Islet of Langerhans (tissue), 1 donor: ENCODE measurements at regions not wholly inside any gene's neighbourhood (a gene's known extent, or its start where the extent isn't known, plus 50 kb on each side); places are given as distances from the start of the nearest gene placed in this dataset.

Experiments used
- FAIRE-seq: peaks from one replicate; lab custom pipeline; 2011; peaks lifted over from hg19 to GRCh38; lab: Jason Lieb, UNC

DNA sequence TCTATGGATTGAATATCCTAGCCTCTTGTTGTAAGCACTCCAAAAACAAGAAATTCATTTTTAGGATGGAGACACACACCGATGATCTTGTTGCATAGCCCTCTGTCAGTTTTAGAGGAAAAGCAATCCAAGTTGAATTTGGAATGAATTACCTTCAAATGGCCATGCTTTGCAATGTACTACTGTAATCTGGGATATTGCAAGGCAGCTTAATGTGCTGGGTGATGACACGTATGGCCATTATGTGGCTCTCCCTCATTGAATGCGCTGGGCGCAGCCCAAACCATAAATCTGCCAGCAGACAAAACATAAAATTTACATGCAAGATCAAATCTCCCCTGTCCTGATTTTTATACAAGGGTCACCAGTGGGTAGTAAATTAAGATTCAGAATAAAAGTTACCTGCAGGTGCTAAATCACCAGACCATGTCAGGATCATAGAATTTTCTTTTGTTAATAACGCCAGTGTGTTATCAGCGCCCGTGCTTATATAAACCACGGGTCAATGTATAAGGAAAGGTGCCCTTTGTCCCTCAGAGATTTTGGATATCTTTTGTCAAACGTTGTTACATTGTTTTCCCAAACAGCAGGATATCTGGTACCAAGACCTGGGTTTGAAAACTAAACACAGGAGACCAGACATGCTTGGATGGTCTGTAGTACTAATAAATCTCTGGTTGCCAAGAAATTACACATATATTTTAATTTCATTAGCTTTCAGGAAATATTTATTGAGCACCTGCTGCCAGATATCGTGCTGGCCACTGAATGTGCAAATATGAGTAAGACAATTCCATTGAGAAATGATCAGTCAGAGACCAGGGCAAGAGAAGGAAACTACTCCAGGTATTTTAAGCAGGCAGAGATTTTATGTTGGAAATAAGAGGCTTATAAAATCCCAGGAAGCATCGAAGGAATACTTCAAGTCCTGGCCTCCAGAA is 237.1 kb downstream of the EBLN2 start:
- no peak for FAIRE-seq

DNA sequence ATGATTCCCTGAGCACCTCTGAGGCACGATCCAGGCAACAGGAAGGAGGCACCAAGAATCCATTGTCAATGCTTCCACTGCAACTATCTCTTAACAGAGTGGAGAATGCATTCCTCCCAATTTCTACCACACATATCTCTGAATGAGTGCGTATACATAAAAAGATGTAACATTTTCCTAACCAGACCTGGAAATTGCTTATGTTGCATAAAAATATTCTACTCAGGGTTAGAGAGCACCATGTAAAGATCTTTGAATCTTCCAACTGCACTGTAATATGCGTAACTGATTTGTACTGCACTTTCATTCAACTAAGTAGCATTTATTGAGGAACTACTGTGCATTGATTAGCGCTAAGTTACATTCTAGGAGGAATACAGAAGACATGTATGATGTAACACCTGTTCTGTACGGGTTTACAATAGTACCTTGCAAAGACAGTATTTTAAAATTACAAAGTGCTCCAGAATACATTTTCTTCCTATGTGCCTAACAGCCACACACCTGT is 237.8 kb downstream of the EBLN2 start:
- no peak for FAIRE-seq

DNA sequence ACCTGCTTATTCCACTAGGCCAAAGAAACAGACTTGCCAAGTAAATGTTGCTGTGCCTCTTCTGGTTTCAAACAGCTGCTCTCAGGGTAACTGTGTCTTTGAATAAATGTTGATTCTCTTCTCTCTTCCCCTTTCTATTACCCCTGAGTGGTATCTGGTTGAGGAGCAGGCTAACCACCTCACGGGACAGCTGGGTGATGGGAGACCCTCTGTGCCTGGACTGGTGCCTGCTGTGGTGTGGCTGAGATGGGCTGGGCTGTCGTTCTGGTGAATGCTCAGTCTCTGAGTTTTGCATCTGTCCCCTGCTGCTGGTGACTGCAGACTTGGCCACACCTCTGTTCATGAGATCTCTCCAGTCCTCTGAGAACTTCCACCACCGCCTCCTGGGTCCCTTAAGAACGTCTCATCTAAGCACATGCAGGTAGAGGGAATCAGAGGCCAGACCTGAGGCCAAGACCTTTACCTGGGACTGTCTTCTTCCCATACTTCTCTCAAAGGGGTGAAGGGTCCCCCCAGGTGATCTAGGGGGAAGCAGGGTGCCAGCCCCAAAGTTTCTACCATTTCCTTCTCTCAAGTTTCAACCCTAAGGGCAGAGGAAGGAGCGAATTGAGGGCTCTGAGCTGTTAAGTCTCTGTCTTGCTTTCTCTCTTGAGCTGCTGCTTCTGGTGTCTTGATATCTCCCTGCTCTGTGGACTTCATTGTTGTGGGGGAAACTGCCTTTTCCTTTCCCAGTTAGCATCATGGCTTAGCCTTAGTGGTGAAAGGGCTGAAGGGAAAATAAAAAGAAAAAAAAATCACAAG is 252.9 kb downstream of the EBLN2 start:
- no peak for FAIRE-seq

DNA sequence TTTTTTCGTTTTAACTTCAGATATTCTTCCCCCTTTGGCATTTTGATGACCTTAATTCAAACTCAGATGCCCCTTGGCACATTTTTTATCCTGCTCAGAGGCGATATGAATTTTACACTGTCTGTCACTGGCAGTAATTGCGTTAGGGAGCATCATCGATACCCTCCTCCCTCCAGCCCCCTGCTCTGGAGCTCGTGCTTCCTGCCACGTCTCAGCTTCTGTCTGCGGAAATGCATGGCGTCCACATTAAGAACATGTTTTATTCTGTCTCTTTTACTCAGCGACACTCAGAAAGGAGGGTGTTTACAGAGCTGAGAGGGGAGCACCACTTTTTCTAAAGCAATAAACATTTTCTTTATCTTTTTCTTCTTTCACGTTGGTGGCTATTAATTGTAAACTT is 254.2 kb downstream of the EBLN2 start:
- no peak for FAIRE-seq

DNA sequence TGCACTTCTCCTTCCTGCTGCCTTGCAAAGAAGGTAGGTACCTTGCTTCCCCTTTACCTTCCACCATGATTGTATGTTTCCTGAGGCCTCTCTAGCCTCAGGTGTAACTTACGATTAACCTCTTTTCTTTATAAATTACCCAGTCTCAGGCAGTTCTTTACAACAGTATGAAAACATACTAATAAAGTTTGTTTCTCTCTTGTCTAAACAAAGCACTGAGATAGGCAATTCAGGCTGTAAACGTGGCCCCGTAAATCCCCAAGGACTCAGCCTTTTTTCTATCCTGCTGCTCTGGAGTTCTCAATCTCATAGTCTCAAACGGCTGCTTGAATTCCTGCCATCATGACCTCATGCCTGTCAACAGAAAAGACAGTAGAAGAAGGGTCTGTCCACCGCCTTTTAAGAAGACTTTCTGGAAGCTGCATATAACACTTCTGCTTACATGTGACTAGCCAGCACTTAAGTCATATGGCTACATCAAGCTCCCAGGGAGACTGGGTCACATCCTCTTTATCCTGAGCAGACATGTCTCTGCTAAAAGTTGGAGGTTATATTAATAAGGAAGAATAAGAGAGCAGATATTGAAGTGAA is 257.8 kb downstream of the EBLN2 start:
- no peak for FAIRE-seq

DNA sequence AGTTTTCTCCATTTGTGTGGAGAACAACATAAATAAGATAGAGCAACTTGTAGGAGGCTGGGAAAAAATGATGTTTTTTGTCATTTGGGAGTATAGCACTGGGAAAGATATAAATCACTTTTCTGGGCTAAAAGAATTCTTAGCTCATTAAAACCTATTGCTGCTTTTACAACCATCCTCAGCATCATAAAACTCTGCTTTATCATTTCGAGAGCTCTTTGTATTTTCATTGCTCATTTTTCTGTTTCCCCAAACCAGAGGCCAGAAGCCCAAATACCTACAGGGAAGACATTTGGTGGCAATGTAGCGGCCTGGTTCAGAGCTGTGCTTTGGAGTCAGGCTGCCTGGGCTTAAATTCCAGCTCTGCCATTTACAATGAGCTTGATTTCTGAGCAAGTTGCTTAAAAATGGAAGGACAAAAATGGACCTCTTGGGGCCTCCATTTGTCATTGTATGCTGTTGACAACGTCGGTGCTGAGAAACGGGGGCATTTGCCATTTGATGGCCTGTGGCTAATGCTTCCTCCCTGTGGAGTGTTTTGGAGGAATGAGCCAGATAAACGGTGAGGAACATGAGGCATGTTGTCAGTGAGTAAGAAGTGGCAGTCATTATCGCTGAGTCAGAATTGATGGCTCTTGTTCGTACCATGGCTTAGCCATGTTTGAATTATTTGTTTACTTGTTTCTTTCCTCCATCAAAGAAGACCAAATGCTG is 260.0 kb downstream of the EBLN2 start:
- no peak for FAIRE-seq

DNA sequence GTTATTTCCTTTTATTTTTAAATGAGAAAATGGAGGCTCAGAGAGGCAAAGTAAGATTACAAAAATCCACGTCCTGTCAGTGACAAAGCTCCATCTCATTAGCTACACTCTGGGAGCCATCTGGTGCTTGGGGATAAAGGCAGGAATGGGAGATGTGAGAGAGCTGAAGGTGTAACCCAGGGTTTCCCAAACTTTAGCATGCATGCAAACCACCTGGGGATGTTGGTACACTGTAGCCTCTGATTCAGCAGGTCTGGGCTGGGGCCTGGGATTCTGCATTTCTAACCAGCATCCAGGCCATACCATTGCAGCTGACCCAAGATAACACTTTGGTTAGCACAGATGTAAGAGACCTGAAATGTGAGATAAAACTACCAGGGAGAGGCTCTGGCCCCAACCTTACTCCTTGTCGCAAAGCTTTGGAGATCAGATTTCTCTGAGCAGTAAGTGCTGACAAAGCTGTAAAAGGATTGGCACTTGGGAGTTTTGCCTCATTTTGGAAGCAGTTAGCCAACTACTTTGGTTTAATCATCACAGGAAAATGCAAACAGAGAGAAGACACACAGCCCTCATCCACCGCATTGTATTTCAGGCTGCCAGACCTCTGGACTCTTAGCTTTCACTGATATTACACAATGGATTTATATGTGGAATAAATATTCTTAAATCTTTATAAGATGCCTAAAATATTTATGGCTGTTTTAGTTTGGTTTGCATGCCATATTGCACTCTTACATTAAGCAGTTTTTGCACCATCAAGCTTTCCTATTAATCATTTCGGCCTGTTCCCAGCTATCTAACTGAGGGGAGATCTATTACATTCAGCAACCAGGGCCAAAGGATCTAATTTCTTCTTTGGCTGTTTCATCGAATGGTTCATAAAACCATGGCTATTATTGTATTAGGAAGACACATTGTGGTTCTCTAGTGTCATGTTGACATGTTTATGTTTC is 263.0 kb downstream of the EBLN2 start:
- FAIRE-seq = peak; percentile 89

DNA sequence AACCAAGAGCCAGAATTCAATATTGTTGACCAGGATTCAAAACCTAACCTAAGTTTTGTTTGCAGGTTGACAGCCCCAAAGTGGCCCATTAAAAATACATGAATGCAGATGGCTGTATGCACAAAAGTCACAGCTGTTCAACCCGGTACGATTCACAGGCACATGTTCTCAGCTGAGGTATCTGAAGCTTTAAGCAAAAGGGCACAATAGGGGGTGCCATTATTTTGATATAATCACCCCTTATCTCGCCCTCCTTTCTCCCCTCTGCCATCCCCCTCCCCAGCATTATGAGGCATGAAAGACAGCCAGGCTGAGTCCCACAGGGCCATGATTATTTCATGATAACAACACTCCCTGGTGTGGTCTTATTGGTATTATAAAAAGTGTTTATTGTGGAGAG is 264.9 kb downstream of the EBLN2 start:
- no peak for FAIRE-seq

DNA sequence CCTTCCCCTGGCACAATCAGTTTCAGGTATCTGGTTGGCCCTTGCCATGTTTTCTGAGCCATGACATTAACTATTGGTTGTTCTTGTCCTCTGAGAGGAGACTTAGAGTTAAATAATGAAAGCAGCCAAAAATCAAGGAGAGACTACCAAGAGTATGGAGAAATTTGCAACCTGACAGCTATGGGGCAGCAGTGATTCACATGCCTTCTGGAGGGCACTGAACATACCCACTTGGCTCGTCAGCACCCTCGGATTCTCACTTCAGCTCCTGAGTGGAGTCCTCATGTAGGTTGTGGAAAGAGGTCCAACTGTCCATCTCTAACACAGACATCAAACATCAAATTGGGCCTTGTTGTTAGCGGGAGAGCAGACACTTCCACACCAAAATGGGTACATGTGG is 265.6 kb downstream of the EBLN2 start:
- no peak for FAIRE-seq
